ENCODE measurements at regions not wholly inside any gene's neighbourhood (a gene's known extent, or its start where the extent isn't known, plus 50 kb on each side); places are given as distances from the start of the nearest gene placed in this dataset.

GRCh38 chr6:43934183-43934802 is 164.3 kb downstream of the VEGFA start:
- Histone ChIP-seq H3K4me3 (ENCODE audit: control extremely low read depth in 1 of 5, extremely low read depth in 1 of 5, insufficient read depth in 1 of 5, low read depth in 2 of 5, low read length in 4 of 5) (no peak overlapping the region), H4K20me1 (ENCODE audit: control insufficient read depth, insufficient read depth, low read length, poor library complexity, severe bottlenecking) (no peaks in the 10 kb centered on the region), H3K4me2 (replicated peaks; ENCODE audit: low read depth, low read length, poor library complexity, severe bottlenecking) (no peak overlapping the region), H3K9ac (ENCODE audit: low read length) (no peak overlapping the region), H2AFZ (ENCODE audit: insufficient read depth, low read depth, low read length, poor library complexity, severe bottlenecking) (no peak overlapping the region), H3K27me3 (replicated peaks in 1 of 4; ENCODE audit: control extremely low read depth in 1 of 4, control insufficient read depth in 3 of 4, insufficient read depth in 4 of 4, low read length in 3 of 4) (no peaks in the 10 kb centered on the region), H3K36me3 (replicated peaks in 1 of 2; ENCODE audit: control extremely low read depth in 1 of 2, control insufficient read depth in 1 of 2, extremely low read depth in 1 of 2, insufficient read depth in 2 of 2, low read length in 1 of 2) (no peaks in the 10 kb centered on the region), H3K27ac (ENCODE audit: low read length in 2 of 2) (no peak overlapping the region), H3K79me2 (ENCODE audit: control insufficient read depth, insufficient read depth, low read length) (no peaks in the 10 kb centered on the region), H3K4me1 (ENCODE audit: control insufficient read depth in 2 of 2, insufficient read depth in 2 of 2, low read length in 2 of 2) (no peaks in the 10 kb centered on the region), H3K9me3 (ENCODE audit: control extremely low read depth in 1 of 3, control insufficient read depth in 2 of 3, insufficient read depth in 1 of 3, low read length in 2 of 3) (no peaks in the 10 kb centered on the region)
- ATAC-seq (ENCODE audit: low read depth) (no peak), DNase-seq (no peak)
- 91% methylated on average over 4 of the region's 4 CpGs for WGBS (ENCODE audit: insufficient coverage)
- H3K27me3 Mint-ChIP-seq = peaks cover 4% of the 10 kb centered on the region
- CTCF ChIA-PET = no interaction called here
- no peaks in the 10 kb centered on the region for H3K4me1 Mint-ChIP-seq
- POLR2A ChIA-PET = interaction anchor here (0.7 kb wide), 1 partner anchor 10 kb away, joined by 3 read pairs; no protein-coding TSS in a partner anchor
- TF ChIP-seq EZH2 (IDR thresholded peaks at IDR 0.05; ENCODE audit: borderline replicate concordance, insufficient read depth, low read depth, low read length, poor library complexity, severe bottlenecking) = no peak
- TF ChIP-seq CTCF (IDR thresholded peaks at IDR 0.05) = no peak
- intact Hi-C loops (cut with micrococcal nuclease) = no loop called here
- no peak overlapping the region for H3K4me3 Mint-ChIP-seq
- no peak overlapping the region for H3K27ac Mint-ChIP-seq
- H3K9me3 Mint-ChIP-seq (ENCODE audit: insufficient read depth) = no peaks in the 10 kb centered on the region

DNA sequence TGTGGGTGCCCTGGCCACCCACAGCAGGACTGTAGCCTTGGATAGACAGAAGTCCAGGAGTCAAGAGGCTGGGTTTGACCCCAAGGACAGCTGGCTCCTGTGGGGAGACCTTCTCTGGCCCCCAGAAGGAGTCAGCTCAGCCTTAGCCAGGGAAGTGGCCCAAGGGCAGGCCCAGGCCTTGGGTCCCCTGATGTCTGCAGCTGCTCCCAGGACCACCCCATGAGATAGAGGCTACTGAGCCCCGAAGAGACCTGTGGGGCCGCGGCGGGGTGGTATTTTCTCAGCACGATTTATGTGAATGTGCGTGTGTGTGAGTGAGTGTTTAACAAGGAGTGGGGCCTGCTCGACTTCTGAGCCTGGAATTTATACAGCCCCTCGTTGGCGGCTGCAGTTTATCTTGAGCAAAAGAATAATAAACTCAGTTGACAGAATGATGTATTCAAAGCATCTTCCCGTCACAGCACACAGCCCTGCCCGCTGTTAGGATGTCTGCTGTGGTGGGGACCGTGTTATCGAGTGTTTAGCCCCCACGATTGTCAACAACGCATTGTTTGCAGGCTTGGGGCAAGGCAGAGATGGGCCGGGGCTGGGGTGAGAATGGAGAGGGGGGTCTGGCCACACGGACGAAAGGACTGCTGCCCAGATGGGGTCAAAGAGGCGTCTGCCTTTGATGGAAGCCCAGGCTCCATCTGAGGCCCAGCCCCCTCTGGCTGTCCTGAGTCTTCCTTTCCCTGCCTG is 163.3 kb downstream of the VEGFA start:
- Histone ChIP-seq H3K27me3 (replicated peaks in 1 of 4; ENCODE audit: control extremely low read depth in 1 of 4, control insufficient read depth in 3 of 4, insufficient read depth in 4 of 4, low read length in 3 of 4) (no peaks in the 10 kb centered on the region), H3K9ac (ENCODE audit: low read length) (no peak overlapping the region), H3K27ac (ENCODE audit: low read length in 2 of 2) (no peak overlapping the region), H2AFZ (ENCODE audit: insufficient read depth, low read depth, low read length, poor library complexity, severe bottlenecking) (no peak overlapping the region), H3K4me3 (ENCODE audit: control extremely low read depth in 1 of 5, extremely low read depth in 1 of 5, insufficient read depth in 1 of 5, low read depth in 2 of 5, low read length in 4 of 5) (no peak overlapping the region), H4K20me1 (ENCODE audit: control insufficient read depth, insufficient read depth, low read length, poor library complexity, severe bottlenecking) (no peaks in the 10 kb centered on the region), H3K79me2 (ENCODE audit: control insufficient read depth, insufficient read depth, low read length) (no peaks in the 10 kb centered on the region), H3K9me3 (ENCODE audit: control extremely low read depth in 1 of 3, control insufficient read depth in 2 of 3, insufficient read depth in 1 of 3, low read length in 2 of 3) (no peaks in the 10 kb centered on the region), H3K4me2 (replicated peaks; ENCODE audit: low read depth, low read length, poor library complexity, severe bottlenecking) (no peak overlapping the region), H3K36me3 (replicated peaks in 1 of 2; ENCODE audit: control extremely low read depth in 1 of 2, control insufficient read depth in 1 of 2, extremely low read depth in 1 of 2, insufficient read depth in 2 of 2, low read length in 1 of 2) (no peaks in the 10 kb centered on the region), H3K4me1 (ENCODE audit: control insufficient read depth in 2 of 2, insufficient read depth in 2 of 2, low read length in 2 of 2) (peaks cover 0 to 2% of the 10 kb centered on the region in 2 donors)
- Mint-ChIP-seq H3K4me3 (no peak overlapping the region), H3K27me3 (no peaks in the 10 kb centered on the region), H3K27ac (no peak overlapping the region), H3K4me1 (peaks cover 4% of the 10 kb centered on the region), H3K9me3 (ENCODE audit: insufficient read depth) (no peaks in the 10 kb centered on the region)
- DNase-seq (no peak), ATAC-seq (ENCODE audit: low read depth) (no peak)
- intact Hi-C loops (cut with micrococcal nuclease) = no loop called here
- WGBS (ENCODE audit: insufficient coverage) = 96% methylated on average over 19 of the region's 19 CpGs
- POLR2A ChIA-PET = no interaction called here
- TF ChIP-seq EZH2 (IDR thresholded peaks at IDR 0.05; ENCODE audit: borderline replicate concordance, insufficient read depth, low read depth, low read length, poor library complexity, severe bottlenecking) (no peak), CTCF (IDR thresholded peaks at IDR 0.05) (no peak)
- CTCF ChIA-PET = no interaction called here

All from B cell (primary cell).